IMR-90 (cell line): ENCODE measurements at regions not wholly inside any gene's neighbourhood (a gene's known extent, or its start where the extent isn't known, plus 50 kb on each side); places are given as distances from the start of the nearest gene placed in this dataset.

Source experiments
- ATAC-seq: fragments of 200-7000 bp; cut with Tn5 transposase; 2 replicates; pipeline ENCODE4 v1.9.1; 2020; ENCODE audit warnings: low read depth, mild to moderate bottlenecking, moderate library complexity
- BruUV-seq: library from RNA; stranded (reverse); fragments of 400-500 nt; replicated peaks from 2 replicates; lab custom pipeline; 2021; lab: Mats Ljungman, UMichigan
- CTCF ChIA-PET: fragments of 300-600 bp; formaldehyde crosslinking; extraction: SDS; loops from one replicate; lab custom pipeline; 2021; ENCODE audit warnings: antibody characterized with exemption; lab: Yijun Ruan, JAX
- POLR2A ChIA-PET: fragments of 300-600 bp; sonication (Branson Sonifier 250); formaldehyde crosslinking; loops from one replicate; lab custom pipeline; 2022; ENCODE audit warnings: antibody characterized with exemption; ENCODE audit not compliant: unreplicated experiment; lab: Charles Lee
- DNase-seq: peaks from one replicate; pipeline ENCODE4 v3.0.0; 2013
- H2AFZ ChIP-seq: replicated peaks from 2 replicates; pipeline ENCODE3; 2013; ENCODE audit warnings: low read length, mild to moderate bottlenecking; ENCODE audit not compliant: poor library complexity
- H2AK5ac ChIP-seq: 2 replicates; pipeline ENCODE4 v1.6.1; 2013; ENCODE audit warnings: low read depth, low read length, inconsistent platforms
- H2AK9ac ChIP-seq: replicated peaks from 2 replicates; pipeline ENCODE3; 2013; ENCODE audit warnings: mild to moderate bottlenecking, low read depth, low read length, moderate library complexity; ENCODE audit not compliant: poor library complexity
- H2BK120ac ChIP-seq: 2 replicates; pipeline ENCODE4 v1.6.1; 2013; ENCODE audit warnings: low read depth, low read length, inconsistent platforms
- H2BK15ac ChIP-seq: 3 replicates; pipeline ENCODE4 v1.6.1; 2013; ENCODE audit warnings: low read depth, low read length, inconsistent platforms
- H2BK20ac ChIP-seq: 2 replicates; pipeline ENCODE4 v1.6.1; 2013; ENCODE audit warnings: low read depth, mild to moderate bottlenecking, inconsistent platforms, low read length, moderate library complexity
- H2BK5ac ChIP-seq: 2 replicates; pipeline ENCODE4 v1.6.1; 2013; ENCODE audit warnings: mild to moderate bottlenecking, low read depth, low read length, inconsistent platforms; ENCODE audit not compliant: poor library complexity, severe bottlenecking
- H3K14ac ChIP-seq: replicated peaks from 2 replicates; pipeline ENCODE4 v1.6.1; 2013; ENCODE audit warnings: low read depth, low read length, inconsistent platforms
- H3K18ac ChIP-seq: 2 replicates; pipeline ENCODE4 v1.6.1; 2013; ENCODE audit warnings: low read depth, low read length, control low read depth
- H3K23ac ChIP-seq: 2 replicates; pipeline ENCODE4 v1.6.1; 2013; ENCODE audit warnings: low read depth, low read length, inconsistent platforms
- H3K27ac ChIP-seq: 2 replicates; pipeline ENCODE4 v1.5.1; 2013; ENCODE audit warnings: mild to moderate bottlenecking, control low read depth, low read length; ENCODE audit not compliant: insufficient read depth
- H3K27me3 ChIP-seq: 2 replicates; pipeline ENCODE4 v1.6.1; 2013; ENCODE audit warnings: low read length; ENCODE audit not compliant: control insufficient read depth, insufficient read depth
- H3K36me3 ChIP-seq: 2 replicates; pipeline ENCODE4 v1.6.1; 2013; ENCODE audit warnings: low read length, mixed read lengths; ENCODE audit not compliant: control insufficient read depth, insufficient read depth
- H3K4ac ChIP-seq: 2 replicates; pipeline ENCODE4 v1.6.1; 2013; ENCODE audit warnings: low read depth, low read length, inconsistent platforms
- H3K4me1 ChIP-seq: 2 replicates; pipeline ENCODE4 v1.6.1; 2013; ENCODE audit warnings: low read length, mixed read lengths; ENCODE audit not compliant: control insufficient read depth, insufficient read depth
- H3K4me2 ChIP-seq: 2 replicates; pipeline ENCODE4 v1.6.1; 2013; ENCODE audit warnings: low read depth, mild to moderate bottlenecking, control low read depth, low read length, moderate library complexity
- H3K4me3 ChIP-seq: 2 replicates; pipeline ENCODE4 v1.5.1; 2013; ENCODE audit warnings: low read depth, mild to moderate bottlenecking, control low read depth, low read length, moderate library complexity; ENCODE audit not compliant: insufficient read depth
- H3K56ac ChIP-seq: 2 replicates; pipeline ENCODE4 v1.6.1; 2013; ENCODE audit warnings: low read length, inconsistent platforms; ENCODE audit not compliant: insufficient read depth; ENCODE audit errors: extremely low read depth
- H3K79me1 ChIP-seq, 2 experiments: 2 replicates each; pipeline ENCODE4 v1.6.1; 2013; ENCODE audit warnings: low read length in 2 of 2, inconsistent platforms in 1 of 2, low read depth in 1 of 2
- H3K9ac ChIP-seq: 2 replicates; pipeline ENCODE4 v1.6.1; 2013; ENCODE audit warnings: low read depth, low read length, control low read depth
- H3K9me1 ChIP-seq: 2 replicates; pipeline ENCODE4 v1.6.1; 2013; ENCODE audit warnings: low read length, inconsistent platforms; ENCODE audit not compliant: insufficient read depth
- H3K9me3 ChIP-seq: 2 replicates; pipeline ENCODE4 v1.6.1; 2013; ENCODE audit warnings: low read length; ENCODE audit not compliant: control insufficient read depth, insufficient read depth
- H4K20me1 ChIP-seq: 2 replicates; pipeline ENCODE4 v1.6.1; 2013; ENCODE audit warnings: low read length, inconsistent platforms; ENCODE audit not compliant: insufficient read depth
- H4K5ac ChIP-seq: 2 replicates; pipeline ENCODE4 v1.6.1; 2013; ENCODE audit warnings: mild to moderate bottlenecking, low read depth, low read length, control low read depth
- H4K8ac ChIP-seq, 2 experiments: 2 replicates each; pipeline ENCODE4 v1.6.1; 2013; ENCODE audit warnings: low read depth in 2 of 2, low read length in 2 of 2, control low read depth in 1 of 2, inconsistent platforms in 1 of 2
- H4K91ac ChIP-seq: 2 replicates; pipeline ENCODE4 v1.6.1; 2013; ENCODE audit warnings: low read depth, low read length, inconsistent platforms; ENCODE audit not compliant: insufficient read depth
- BHLHE40 ChIP-seq: fragments of 150-350 bp; IDR thresholded peaks from 2 replicates; pipeline ENCODE4 v1.6.1; 2016; ENCODE audit warnings: mild to moderate bottlenecking, low read depth, low read length
- CEBPB ChIP-seq: IDR thresholded peaks from 2 replicates; pipeline ENCODE4 v1.6.1; 2012; ENCODE audit warnings: low read depth, low read length, improper control_type of control experiment
- CHD1 ChIP-seq: IDR thresholded peaks from 2 replicates; pipeline ENCODE4 v1.6.1; 2012; ENCODE audit warnings: low read depth, low read length, improper control_type of control experiment
- CTCF ChIP-seq: conservative IDR thresholded peaks from 2 replicates; pipeline ENCODE4 v1.5.1; 2012; ENCODE audit warnings: mild to moderate bottlenecking, low read depth, low read length, improper control_type of control experiment
- ELK1 ChIP-seq: fragments of 150-350 bp; IDR thresholded peaks from 2 replicates; pipeline ENCODE4 v1.6.1; 2016; ENCODE audit warnings: low read depth, mild to moderate bottlenecking, low read length, moderate library complexity, borderline replicate concordance
- FOS ChIP-seq: fragments of 150-350 bp; IDR thresholded peaks from 2 replicates; pipeline ENCODE4 v1.6.1; 2016; ENCODE audit warnings: low read depth, low read length
- MAFK ChIP-seq: IDR thresholded peaks from 2 replicates; pipeline ENCODE4 v1.6.1; 2012; ENCODE audit warnings: low read depth, low read length, improper control_type of control experiment
- MAZ ChIP-seq: IDR thresholded peaks from 2 replicates; pipeline ENCODE4 v1.6.1; 2012; ENCODE audit warnings: low read depth, mild to moderate bottlenecking, low read length, improper control_type of control experiment, moderate library complexity, borderline replicate concordance
- MXI1 ChIP-seq: IDR thresholded peaks from 2 replicates; pipeline ENCODE4 v1.6.1; 2012; ENCODE audit warnings: low read depth, mild to moderate bottlenecking, low read length, moderate library complexity, borderline replicate concordance
- NFE2L2 ChIP-seq: fragments of 150-350 bp; IDR thresholded peaks from 2 replicates; pipeline ENCODE4 v1.6.1; 2016; ENCODE audit warnings: low read depth, mild to moderate bottlenecking, low read length
- POLR2A ChIP-seq: IDR thresholded peaks from 2 replicates; pipeline ENCODE4 v1.6.1; 2012; ENCODE audit warnings: mild to moderate bottlenecking, low read depth, low read length
- RAD21 ChIP-seq: IDR thresholded peaks from 2 replicates; pipeline ENCODE4 v1.6.1; 2012; ENCODE audit warnings: low read length, improper control_type of control experiment
- RCOR1 ChIP-seq: IDR thresholded peaks from 2 replicates; pipeline ENCODE4 v1.6.1; 2012; ENCODE audit warnings: mild to moderate bottlenecking, low read length, improper control_type of control experiment; ENCODE audit not compliant: insufficient replicate concordance
- RFX5 ChIP-seq: IDR thresholded peaks from 2 replicates; pipeline ENCODE4 v1.8.0; 2012; ENCODE audit warnings: low read depth, mild to moderate bottlenecking, low read length, moderate library complexity
- SMC3 ChIP-seq: fragments of 150-350 bp; IDR thresholded peaks from 2 replicates; pipeline ENCODE4 v1.6.1; 2016; ENCODE audit warnings: low read depth, mild to moderate bottlenecking, antibody characterized with exemption, low read length, moderate library complexity
- USF2 ChIP-seq: fragments of 150-350 bp; IDR thresholded peaks from 2 replicates; pipeline ENCODE4 v1.6.1; 2017; ENCODE audit warnings: mild to moderate bottlenecking, antibody characterized with exemption, low read length, low read depth
- WGBS, 2 experiments: methylation state at CpG; one replicate each; pipeline versions ENCODE4 v1.1.5 to v1.1.7; 2013; ENCODE audit warnings: missing lambda C conversion rate in 2 of 2; ENCODE audit not compliant: insufficient read length in 1 of 2; ENCODE audit errors: extremely low coverage in 2 of 2; 5-methylcytosine and 5-hydroxymethylcytosine counted together
- dilution Hi-C: fragments of 300-500 bp; cut with HindIII; formaldehyde crosslinking; loops from one replicate; pipeline ENCODE4 v1.14.3; 2018; ENCODE audit warnings: low sequenced_read_pairs; ENCODE audit not compliant: unreplicated experiment
- in situ Hi-C: fragments of 300-500 bp; cut with MboI; formaldehyde crosslinking; loops from 3 replicates; pipeline ENCODE4 v1.14.3; 2019; ENCODE audit warnings: low sequenced_read_pairs, inconsistent platforms, mixed read lengths
- intact Hi-C: fragments of 100-400 bp; cut with micrococcal nuclease; formaldehyde crosslinking; loops from 2 replicates; pipeline ENCODE4 v1.10.0; 2022

- no TSS peak for BruUV-seq
- intact Hi-C loops = no loop called here
- CTCF ChIA-PET = no interaction called here
Observed at GRCh38 chr17:77657839-77658238, 300.7 kb upstream of the TNRC6C start.

More at GRCh38 chr17:77657839-77658238, 300.7 kb upstream of the TNRC6C start:
- Histone ChIP-seq H3K36me3 (no peaks in the 10 kb centered on the region), H2BK5ac (no peak overlapping the region), H3K56ac (no peak overlapping the region), H2AK9ac (no peak overlapping the region), H3K79me1 (no peaks in the 10 kb centered on the region), H2BK120ac (no peak overlapping the region), H4K8ac (no peak overlapping the region), H3K27ac (no peak overlapping the region), H3K4me2 (no peak overlapping the region), H3K27me3 (peaks cover 44% of the 10 kb centered on the region), H3K9ac (no peak overlapping the region), H3K14ac (no peak overlapping the region), H3K4me1 (no peaks in the 10 kb centered on the region), H3K4me3 (no peak overlapping the region), H3K9me1 (no peaks in the 10 kb centered on the region), H2BK20ac (no peak overlapping the region), H3K4ac (no peak overlapping the region), H3K9me3 (peaks cover 3% of the 10 kb centered on the region), H4K20me1 (no peaks in the 10 kb centered on the region), H4K91ac (no peak overlapping the region), H2AK5ac (no peak overlapping the region), H4K5ac (no peak overlapping the region), H2AFZ (no peak overlapping the region), H2BK15ac (no peak overlapping the region), H3K23ac (no peak overlapping the region), H3K18ac (no peak overlapping the region)
- in situ Hi-C loops = no loop called here
- dilution Hi-C loops = no loop called here
- DNase-seq = no peak
- WGBS, 2 experiments = 73% methylated on average over 2 of the region's 6 CpGs; no CpG with 5 or more reads in 1 of the 2 experiments
- POLR2A ChIA-PET = no interaction called here
- TF ChIP-seq MAFK (no peak), POLR2A (no peak), RCOR1 (no peak), MAZ (no peak), FOS (no peak), RAD21 (no peak), USF2 (no peak), BHLHE40 (no peak), CTCF (no peak), NFE2L2 (no peak), SMC3 (no peak), CHD1 (no peak), ELK1 (no peak), CEBPB (no peak), RFX5 (no peak), MXI1 (no peak)
- no peak for ATAC-seq
